ENCODE measurements at regions not wholly inside any gene's neighbourhood (a gene's known extent, or its start where the extent isn't known, plus 50 kb on each side); places are given as distances from the start of the nearest gene placed in this dataset.

- H3F3A ChIP-seq (ENCODE audit: insufficient read depth), result no peaks in the 10 kb centered on the region
- H2AFZ ChIP-seq (ENCODE audit: low read depth, low read length, severe bottlenecking), result no peak overlapping the region
- H3K79me2 ChIP-seq (ENCODE audit: insufficient read depth, low read length), result no peaks in the 10 kb centered on the region
- no peak overlapping the region for H3K4me3 ChIP-seq (ENCODE audit: insufficient read depth, low read length, poor library complexity, severe bottlenecking)
- H3K4me2 ChIP-seq (ENCODE audit: low read depth, low read length, poor library complexity, severe bottlenecking), result no peak overlapping the region
- no peaks in the 10 kb centered on the region for H3K9me3 ChIP-seq (ENCODE audit: insufficient read depth, low read length)
- H3K9ac ChIP-seq (ENCODE audit: low read length), result no peak overlapping the region
- no peak overlapping the region for H3K27ac ChIP-seq (ENCODE audit: low read depth, low read length)
- TF ChIP-seq, protein P1, sequence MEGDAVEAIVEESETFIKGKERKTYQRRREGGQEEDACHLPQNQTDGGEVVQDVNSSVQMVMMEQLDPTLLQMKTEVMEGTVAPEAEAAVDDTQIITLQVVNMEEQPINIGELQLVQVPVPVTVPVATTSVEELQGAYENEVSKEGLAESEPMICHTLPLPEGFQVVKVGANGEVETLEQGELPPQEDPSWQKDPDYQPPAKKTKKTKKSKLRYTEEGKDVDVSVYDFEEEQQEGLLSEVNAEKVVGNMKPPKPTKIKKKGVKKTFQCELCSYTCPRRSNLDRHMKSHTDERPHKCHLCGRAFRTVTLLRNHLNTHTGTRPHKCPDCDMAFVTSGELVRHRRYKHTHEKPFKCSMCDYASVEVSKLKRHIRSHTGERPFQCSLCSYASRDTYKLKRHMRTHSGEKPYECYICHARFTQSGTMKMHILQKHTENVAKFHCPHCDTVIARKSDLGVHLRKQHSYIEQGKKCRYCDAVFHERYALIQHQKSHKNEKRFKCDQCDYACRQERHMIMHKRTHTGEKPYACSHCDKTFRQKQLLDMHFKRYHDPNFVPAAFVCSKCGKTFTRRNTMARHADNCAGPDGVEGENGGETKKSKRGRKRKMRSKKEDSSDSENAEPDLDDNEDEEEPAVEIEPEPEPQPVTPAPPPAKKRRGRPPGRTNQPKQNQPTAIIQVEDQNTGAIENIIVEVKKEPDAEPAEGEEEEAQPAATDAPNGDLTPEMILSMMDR (IDR thresholded peaks at IDR 0.05; ENCODE audit: insufficient read depth, low read length, poor library complexity, severe bottlenecking), result no peak
- TF ChIP-seq EZH2phosphoT487 (conservative IDR thresholded peaks at IDR 0.05; ENCODE audit: low read length), result no peak
- H3K36me3 ChIP-seq (ENCODE audit: low read length), result no peaks in the 10 kb centered on the region
- no peaks in the 10 kb centered on the region for H3K27me3 ChIP-seq (ENCODE audit: low read length)
- no peaks in the 10 kb centered on the region for H4K20me1 ChIP-seq (ENCODE audit: low read depth, low read length)
- H3K9me2 ChIP-seq (replicated peaks; ENCODE audit: insufficient read depth, low read length), result no peaks in the 10 kb centered on the region
These were observed 247.9 kb upstream of the BMP2 start for GRCh38 chr20:6519556-6519955.

GRCh38 chr20:6515261-6515660 lies 252.2 kb upstream of the BMP2 start:
- H3F3A ChIP-seq (ENCODE audit: insufficient read depth), result no peaks in the 10 kb centered on the region
- no peak overlapping the region for H3K4me3 ChIP-seq (ENCODE audit: insufficient read depth, low read length, poor library complexity, severe bottlenecking)
- no peaks in the 10 kb centered on the region for H4K20me1 ChIP-seq (ENCODE audit: low read depth, low read length)
- TF ChIP-seq, protein P1 (IDR thresholded peaks at IDR 0.05; ENCODE audit: insufficient read depth, low read length, poor library complexity, severe bottlenecking), result no peak
- no peak for TF ChIP-seq EZH2phosphoT487 (conservative IDR thresholded peaks at IDR 0.05; ENCODE audit: low read length)
- no peak overlapping the region for H2AFZ ChIP-seq (ENCODE audit: low read depth, low read length, severe bottlenecking)
- no peak overlapping the region for H3K9ac ChIP-seq (ENCODE audit: low read length)
- no peaks in the 10 kb centered on the region for H3K9me2 ChIP-seq (replicated peaks; ENCODE audit: insufficient read depth, low read length)
- H3K79me2 ChIP-seq (ENCODE audit: insufficient read depth, low read length), result no peaks in the 10 kb centered on the region
- H3K4me2 ChIP-seq (ENCODE audit: low read depth, low read length, poor library complexity, severe bottlenecking), result no peak overlapping the region
- H3K9me3 ChIP-seq (ENCODE audit: insufficient read depth, low read length), result no peaks in the 10 kb centered on the region
- no peaks in the 10 kb centered on the region for H3K36me3 ChIP-seq (ENCODE audit: low read length)
- no peaks in the 10 kb centered on the region for H3K27me3 ChIP-seq (ENCODE audit: low read length)
- no peak overlapping the region for H3K27ac ChIP-seq (ENCODE audit: low read depth, low read length)

- H3K9me2 ChIP-seq (replicated peaks; ENCODE audit: insufficient read depth, low read length), result no peaks in the 10 kb centered on the region
- no peak overlapping the region for H3K4me2 ChIP-seq (ENCODE audit: low read depth, low read length, poor library complexity, severe bottlenecking)
- no peaks in the 10 kb centered on the region for H3K79me2 ChIP-seq (ENCODE audit: insufficient read depth, low read length)
- no peak overlapping the region for H3K9ac ChIP-seq (ENCODE audit: low read length)
- no peaks in the 10 kb centered on the region for H3K27me3 ChIP-seq (ENCODE audit: low read length)
- H3K27ac ChIP-seq (ENCODE audit: low read depth, low read length), result no peak overlapping the region
- no peaks in the 10 kb centered on the region for H3F3A ChIP-seq (ENCODE audit: insufficient read depth)
- H2AFZ ChIP-seq (ENCODE audit: low read depth, low read length, severe bottlenecking), result no peak overlapping the region
- no peak overlapping the region for H3K4me3 ChIP-seq (ENCODE audit: insufficient read depth, low read length, poor library complexity, severe bottlenecking)
- H3K36me3 ChIP-seq (ENCODE audit: low read length), result no peaks in the 10 kb centered on the region
- no peaks in the 10 kb centered on the region for H3K9me3 ChIP-seq (ENCODE audit: insufficient read depth, low read length)
- H4K20me1 ChIP-seq (ENCODE audit: low read depth, low read length), result no peaks in the 10 kb centered on the region
- TF ChIP-seq, protein P1 (IDR thresholded peaks at IDR 0.05; ENCODE audit: insufficient read depth, low read length, poor library complexity, severe bottlenecking), result no peak
- TF ChIP-seq EZH2phosphoT487 (conservative IDR thresholded peaks at IDR 0.05; ENCODE audit: low read length), result no peak
These were observed 253.9 kb upstream of the BMP2 start for GRCh38 chr20:6513599-6513998.

Data from SU-DHL-6 (cell line).